GM19372 (cell line): ENCODE measurements at regions not wholly inside any gene's neighbourhood (a gene's known extent, or its start where the extent isn't known, plus 50 kb on each side); places are given as distances from the start of the nearest gene placed in this dataset.

ENCODE experiments used
- ATAC-seq: cut with Tn5 transposase; IDR thresholded peaks from one replicate; pipeline ENCODE4 v1.9.1; 2021; ENCODE audit warnings: mild to moderate bottlenecking, low read depth, moderate library complexity; ENCODE audit not compliant: unreplicated experiment

GRCh38 chr2:234211797-234212196, 161.3 kb downstream of the SPP2 start:
- ATAC-seq: no peak

- ATAC-seq: no peak
Observed at GRCh38 chr2:234206738-234207137, 156.2 kb downstream of the SPP2 start.

- no peak for ATAC-seq
Observed at GRCh38 chr2:234204480-234204879, 154.0 kb downstream of the SPP2 start.

GRCh38 chr2:234203135-234203984, 152.9 kb downstream of the SPP2 start:
- ATAC-seq: no peak

GRCh38 chr2:234202601-234203000, 152.1 kb downstream of the SPP2 start:
- ATAC-seq: no peak

- ATAC-seq: no peak
Observed at GRCh38 chr2:234199996-234200395, 149.5 kb downstream of the SPP2 start.

- no peak for ATAC-seq
Observed at GRCh38 chr2:234198976-234199375, 148.5 kb downstream of the SPP2 start.

GRCh38 chr2:234195516-234195915, 145.0 kb downstream of the SPP2 start:
- no peak for ATAC-seq

- ATAC-seq: no peak
Observed at GRCh38 chr2:234193977-234194563, 143.6 kb downstream of the SPP2 start.

- ATAC-seq: no peak
Observed at GRCh38 chr2:234191819-234192407, 141.4 kb downstream of the SPP2 start.

GRCh38 chr2:234189786-234190300, 139.3 kb downstream of the SPP2 start:
- no peak for ATAC-seq

- ATAC-seq: no peak
Observed at GRCh38 chr2:234189230-234189629, 138.7 kb downstream of the SPP2 start.

GRCh38 chr2:234187646-234188174, 137.2 kb downstream of the SPP2 start:
- ATAC-seq: no peak

GRCh38 chr2:234181121-234181520, 130.6 kb downstream of the SPP2 start:
- ATAC-seq: no peak

GRCh38 chr2:234179031-234179363, 128.5 kb downstream of the SPP2 start:
- no peak for ATAC-seq

- no peak for ATAC-seq
Observed at GRCh38 chr2:234178330-234179030, 128.0 kb downstream of the SPP2 start.

- no peak for ATAC-seq
Observed at GRCh38 chr2:234175649-234176048, 125.1 kb downstream of the SPP2 start.

GRCh38 chr2:234174742-234175141, 124.2 kb downstream of the SPP2 start:
- ATAC-seq: no peak

GRCh38 chr2:234172532-234172931, 122.0 kb downstream of the SPP2 start:
- no peak for ATAC-seq

GRCh38 chr2:234172066-234172465, 121.6 kb downstream of the SPP2 start:
- no peak for ATAC-seq

GRCh38 chr2:234171666-234172065, 121.2 kb downstream of the SPP2 start:
- ATAC-seq: no peak
